ENCODE measurements at regions not wholly inside any gene's neighbourhood (a gene's known extent, or its start where the extent isn't known, plus 50 kb on each side); places are given as distances from the start of the nearest gene placed in this dataset.

- DNase-seq: no peak
Measured at GRCh38 chr1:192713921-192714320, 78.0 kb downstream of the RGS13 start.

- DNase-seq: peak; percentile 27
Measured at GRCh38 chr1:192724670-192725069, 84.2 kb upstream of the RGS2 start.

- DNase-seq: no peak
Measured at GRCh38 chr1:192726820-192727504, 81.9 kb upstream of the RGS2 start.

GRCh38 chr1:192729500-192729899, 79.3 kb upstream of the RGS2 start:
- DNase-seq: no peak

- DNase-seq: no peak
Measured at GRCh38 chr1:192730198-192730597, 78.6 kb upstream of the RGS2 start.

- DNase-seq: no peak
Measured at GRCh38 chr1:192732787-192733186, 76.1 kb upstream of the RGS2 start.

GRCh38 chr1:192735298-192735915, 73.4 kb upstream of the RGS2 start:
- DNase-seq: no peak

GRCh38 chr1:192737306-192737705, 71.5 kb upstream of the RGS2 start:
- DNase-seq: no peak

GRCh38 chr1:192739476-192740184, 69.2 kb upstream of the RGS2 start:
- no peak for DNase-seq

GRCh38 chr1:192740214-192740613, 68.6 kb upstream of the RGS2 start:
- DNase-seq: no peak

GRCh38 chr1:192741095-192741494, 67.7 kb upstream of the RGS2 start:
- no peak for DNase-seq

- no peak for DNase-seq
Measured at GRCh38 chr1:192747301-192747700, 61.5 kb upstream of the RGS2 start.

- DNase-seq: no peak
Measured at GRCh38 chr1:192747943-192748342, 60.9 kb upstream of the RGS2 start.

- no peak for DNase-seq
Measured at GRCh38 chr1:192749349-192749748, 59.5 kb upstream of the RGS2 start.

GRCh38 chr1:192751260-192751659, 57.6 kb upstream of the RGS2 start:
- DNase-seq: no peak

- DNase-seq: no peak
Measured at GRCh38 chr1:192756314-192756713, 52.5 kb upstream of the RGS2 start.

- no peak for DNase-seq
Measured at GRCh38 chr1:192756847-192757246, 52.0 kb upstream of the RGS2 start.

GRCh38 chr1:192758492-192758891, 50.3 kb upstream of the RGS2 start:
- no peak for DNase-seq
